SKM-1 (cell line): ENCODE measurements at regions not wholly inside any gene's neighbourhood (a gene's known extent, or its start where the extent isn't known, plus 50 kb on each side); places are given as distances from the start of the nearest gene placed in this dataset.

ENCODE experiments used
- DNase-seq: peaks from one replicate; lab custom pipeline; 2025; ENCODE audit not compliant: unreplicated experiment; lab: John Stamatoyannopoulos, UW

GRCh38 chr10:111706331-111706730 lies 477.2 kb downstream of the GPAM start:
- no peak for DNase-seq

GRCh38 chr10:111707076-111707475 lies 476.5 kb downstream of the GPAM start:
- DNase-seq = no peak

GRCh38 chr10:111709603-111710002 lies 474.0 kb downstream of the GPAM start:
- no peak for DNase-seq

GRCh38 chr10:111716032-111716431 lies 467.5 kb downstream of the GPAM start:
- DNase-seq = no peak

- no peak for DNase-seq
Measured at GRCh38 chr10:111724121-111724520, 459.4 kb downstream of the GPAM start.

GRCh38 chr10:111725050-111725449 lies 458.5 kb downstream of the GPAM start:
- no peak for DNase-seq

GRCh38 chr10:111732166-111732785 lies 451.3 kb downstream of the GPAM start:
- DNase-seq = no peak

GRCh38 chr10:111739125-111739873 lies 444.3 kb downstream of the GPAM start:
- DNase-seq = no peak

- no peak for DNase-seq
Measured at GRCh38 chr10:111739874-111740139, 443.8 kb downstream of the GPAM start.

GRCh38 chr10:111745982-111746381 lies 437.6 kb downstream of the GPAM start:
- DNase-seq = no peak

- DNase-seq = no peak
Measured at GRCh38 chr10:111747751-111748150, 435.8 kb downstream of the GPAM start.

- DNase-seq = no peak
Measured at GRCh38 chr10:111748184-111748583, 435.4 kb downstream of the GPAM start.

- no peak for DNase-seq
Measured at GRCh38 chr10:111750165-111750849, 433.3 kb downstream of the GPAM start.

- DNase-seq = no peak
Measured at GRCh38 chr10:111756217-111757061, 427.1 kb downstream of the GPAM start.

GRCh38 chr10:111758593-111758992 lies 425.0 kb downstream of the GPAM start:
- no peak for DNase-seq

GRCh38 chr10:111762114-111762513 lies 421.5 kb downstream of the GPAM start:
- DNase-seq = no peak

- DNase-seq = no peak
Measured at GRCh38 chr10:111765216-111765615, 418.3 kb downstream of the GPAM start.

GRCh38 chr10:111766464-111766863 lies 417.1 kb downstream of the GPAM start:
- no peak for DNase-seq

GRCh38 chr10:111767661-111768060 lies 415.9 kb downstream of the GPAM start:
- DNase-seq = no peak

- DNase-seq = no peak
Measured at GRCh38 chr10:111773950-111774349, 409.6 kb downstream of the GPAM start.

- no peak for DNase-seq
Measured at GRCh38 chr10:111774486-111774885, 409.1 kb downstream of the GPAM start.

GRCh38 chr10:111784436-111784835 lies 399.1 kb downstream of the GPAM start:
- DNase-seq = no peak
